WTC11 (cell line): ENCODE measurements at regions not wholly inside any gene's neighbourhood (a gene's known extent, or its start where the extent isn't known, plus 50 kb on each side); places are given as distances from the start of the nearest gene placed in this dataset.

Experiments used
- ATAC-seq: fragments of 200-7000 bp; cut with Tn5 transposase; 2 replicates; pipeline ENCODE4 v1.10.0; 2021; ENCODE audit warnings: mild to moderate bottlenecking, moderate library complexity
- CTCF ChIA-PET: fragments of 300-600 bp; sonication (Branson Sonifier 250); formaldehyde crosslinking; loops from one replicate; lab custom pipeline; 2021; ENCODE audit warnings: antibody characterized with exemption; lab: Charles Lee
- POLR2A ChIA-PET: fragments of 350-600 bp; sonication (Branson Sonifier 250); formaldehyde crosslinking; loops from one replicate; lab custom pipeline; 2021; ENCODE audit warnings: antibody characterized with exemption; lab: Charles Lee
- DNase-seq: peaks from one replicate; pipeline ENCODE4 v3.0.0; 2021; ENCODE audit warnings: low spot score
- H3K27ac Mint-ChIP-seq: 2 replicates; pipeline ENCODE4 v1.8.0; 2021; ENCODE audit warnings: mixed read lengths
- H3K27me3 Mint-ChIP-seq: 2 replicates; pipeline ENCODE4 v1.8.0; 2021; ENCODE audit warnings: low read depth, mild to moderate bottlenecking, moderate library complexity, mixed read lengths
- H3K36me3 Mint-ChIP-seq: 2 replicates; pipeline ENCODE4 v1.8.0; 2021; ENCODE audit warnings: mixed read lengths
- H3K4me1 Mint-ChIP-seq: 2 replicates; pipeline ENCODE4 v1.8.0; 2022; ENCODE audit warnings: mixed read lengths
- H3K4me3 Mint-ChIP-seq: 2 replicates; pipeline ENCODE4 v1.8.0; 2021; ENCODE audit warnings: mild to moderate bottlenecking, moderate library complexity, mixed read lengths
- H3K9me3 Mint-ChIP-seq: 2 replicates; pipeline ENCODE4 v1.8.0; 2021; ENCODE audit warnings: mixed read lengths
- AR ChIP-seq: fragments of 250-450 bp; sonication (Bioruptor Pico); IDR thresholded peaks from 2 replicates; pipeline ENCODE4 v1.9.0; 2021; ENCODE audit warnings: mild to moderate bottlenecking
- CREB1 ChIP-seq: sonication (generic); formaldehyde crosslinking; IDR thresholded peaks from 2 replicates; pipeline ENCODE4 v1.8.0; 2023; ENCODE audit warnings: mild to moderate bottlenecking, missing genetic modification reagents
- E2F1 ChIP-seq: sonication (generic); formaldehyde crosslinking; IDR thresholded peaks from 2 replicates; pipeline ENCODE4 v1.8.0; 2022; ENCODE audit warnings: mild to moderate bottlenecking, missing genetic modification reagents
- ELF4 ChIP-seq: sonication (generic); formaldehyde crosslinking; IDR thresholded peaks from 2 replicates; pipeline ENCODE4 v1.8.1; 2022; ENCODE audit warnings: low read depth, mild to moderate bottlenecking, moderate library complexity, missing genetic modification reagents
- FOXJ3 ChIP-seq: sonication (generic); formaldehyde crosslinking; IDR thresholded peaks from 2 replicates; pipeline ENCODE4 v1.9.0; 2021; ENCODE audit warnings: missing genetic modification reagents, mild to moderate bottlenecking, borderline replicate concordance
- FOXP1 ChIP-seq: sonication (generic); formaldehyde crosslinking; IDR thresholded peaks from 2 replicates; pipeline ENCODE4 v1.8.0; 2022; ENCODE audit warnings: missing genetic modification reagents, mild to moderate bottlenecking, moderate library complexity, borderline replicate concordance
- JAZF1 ChIP-seq: fragments of 250-450 bp; sonication (Bioruptor Pico); IDR thresholded peaks from 2 replicates; pipeline ENCODE4 v1.9.0; 2021; ENCODE audit warnings: moderate library complexity, mild to moderate bottlenecking, inconsistent platforms
- NR2C2 ChIP-seq: sonication (generic); formaldehyde crosslinking; IDR thresholded peaks from 2 replicates; pipeline ENCODE4 v1.8.0; 2022; ENCODE audit warnings: mild to moderate bottlenecking, missing genetic modification reagents
- NR3C1 ChIP-seq: sonication (generic); formaldehyde crosslinking; conservative IDR thresholded peaks from 2 replicates; pipeline ENCODE4 v1.8.1; 2023; ENCODE audit warnings: low read depth, mild to moderate bottlenecking, missing genetic modification reagents
- PRRX2 ChIP-seq: fragments of 250-450 bp; sonication (Bioruptor Pico); IDR thresholded peaks from 2 replicates; pipeline ENCODE4 v1.8.0; 2021; ENCODE audit warnings: mild to moderate bottlenecking
- SMAD3 ChIP-seq: sonication (generic); formaldehyde crosslinking; IDR thresholded peaks from 2 replicates; pipeline ENCODE4 v1.8.0; 2022; ENCODE audit warnings: missing genetic modification reagents, mild to moderate bottlenecking, borderline replicate concordance
- SMAD4 ChIP-seq: sonication (generic); formaldehyde crosslinking; IDR thresholded peaks from 2 replicates; pipeline ENCODE4 v1.8.0; 2022; ENCODE audit warnings: mild to moderate bottlenecking, missing genetic modification reagents
- SP1 ChIP-seq: sonication (generic); formaldehyde crosslinking; conservative IDR thresholded peaks from 2 replicates; pipeline ENCODE4 v1.8.1; 2022; ENCODE audit warnings: missing genetic modification reagents
- ZBTB43 ChIP-seq: sonication (generic); formaldehyde crosslinking; IDR thresholded peaks from 2 replicates; pipeline ENCODE4 v1.8.1; 2023; ENCODE audit warnings: mild to moderate bottlenecking, missing genetic modification reagents
- TF ChIP-seq, protein P1 (sequence below): fragments of 250-450 bp; sonication (Bioruptor Pico); conservative IDR thresholded peaks from 2 replicates; pipeline ENCODE4 v1.9.0; 2021; ENCODE audit warnings: mild to moderate bottlenecking
- TF ChIP-seq, protein P2 (sequence below): sonication (generic); formaldehyde crosslinking; IDR thresholded peaks from 2 replicates; pipeline ENCODE4 v1.8.0; 2023; ENCODE audit warnings: missing genetic modification reagents, mild to moderate bottlenecking, borderline replicate concordance
- TF ChIP-seq, protein P3 (sequence below): fragments of 200-600 bp; IDR thresholded peaks from 2 replicates; pipeline ENCODE4 v1.8.0; 2022; ENCODE audit warnings: antibody characterized with exemption
- TF ChIP-seq, protein P4 (sequence below): sonication (generic); formaldehyde crosslinking; IDR thresholded peaks from 2 replicates; pipeline ENCODE4 v1.8.1; 2022; ENCODE audit warnings: missing genetic modification reagents, borderline replicate concordance

DNA sequence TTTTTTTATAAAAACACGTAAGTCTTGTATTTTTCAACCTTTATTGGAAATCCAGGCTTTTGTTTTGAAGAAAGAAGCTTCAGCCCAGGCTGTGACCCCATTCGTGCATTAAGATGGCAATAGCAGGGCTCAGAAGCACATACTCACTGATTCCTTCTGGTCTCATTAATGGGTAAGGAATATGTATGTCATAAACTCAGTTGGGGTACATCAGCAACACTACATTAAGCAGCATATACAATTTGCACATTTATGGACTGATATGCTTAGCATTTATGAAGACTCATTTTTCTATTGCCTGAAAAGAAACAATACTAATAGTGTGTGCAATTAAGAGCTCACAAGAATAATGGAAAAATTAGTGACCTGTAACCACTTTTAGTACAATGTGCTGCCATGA lies 945.4 kb upstream of the PRMT6 start (continued):
- TF ChIP-seq, protein P1, sequence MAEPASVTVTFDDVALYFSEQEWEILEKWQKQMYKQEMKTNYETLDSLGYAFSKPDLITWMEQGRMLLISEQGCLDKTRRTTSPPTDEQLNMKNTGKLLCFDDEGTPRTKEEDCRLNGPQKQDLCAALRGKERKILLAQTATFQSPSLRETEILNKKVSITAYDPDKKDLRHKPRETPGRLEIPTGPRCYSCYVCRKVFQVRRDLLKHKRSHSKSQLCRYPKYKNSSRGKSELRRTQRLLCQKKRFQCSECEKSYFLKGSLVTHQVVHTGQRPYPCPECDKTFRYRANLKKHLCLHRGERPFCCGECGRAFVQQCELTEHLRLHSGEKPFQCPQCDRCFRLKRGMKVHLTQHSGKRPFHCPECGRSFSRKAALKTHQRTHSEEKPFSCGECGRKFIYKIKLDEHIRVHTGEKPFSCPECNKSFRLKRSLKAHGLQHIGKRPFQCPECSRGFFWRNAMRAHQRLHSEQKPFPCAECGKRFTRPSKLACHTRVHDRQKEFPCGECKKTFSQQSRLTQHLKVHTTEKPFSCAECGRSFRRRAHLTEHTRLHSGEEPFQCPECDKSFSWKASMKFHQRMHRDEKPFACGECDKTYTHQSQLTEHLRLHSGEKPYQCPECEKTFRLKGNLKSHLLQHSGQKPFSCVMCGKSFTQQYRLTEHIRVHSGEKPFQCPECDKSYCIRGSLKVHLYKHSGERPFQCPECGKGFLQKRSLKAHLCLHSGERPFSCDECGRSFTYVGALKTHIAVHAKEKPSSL: no peak
- TF ChIP-seq ELF4 (CRISPR knock-in tag) (no peak), CREB1 (CRISPR knock-in tag) (no peak), FOXP1 (CRISPR knock-in tag) (no peak), AR (CRISPR knock-in tag) (no peak), NR2C2 (CRISPR knock-in tag) (no peak), SP1 (CRISPR knock-in tag) (no peak), SMAD4 (no peak)
- TF ChIP-seq, protein P2, sequence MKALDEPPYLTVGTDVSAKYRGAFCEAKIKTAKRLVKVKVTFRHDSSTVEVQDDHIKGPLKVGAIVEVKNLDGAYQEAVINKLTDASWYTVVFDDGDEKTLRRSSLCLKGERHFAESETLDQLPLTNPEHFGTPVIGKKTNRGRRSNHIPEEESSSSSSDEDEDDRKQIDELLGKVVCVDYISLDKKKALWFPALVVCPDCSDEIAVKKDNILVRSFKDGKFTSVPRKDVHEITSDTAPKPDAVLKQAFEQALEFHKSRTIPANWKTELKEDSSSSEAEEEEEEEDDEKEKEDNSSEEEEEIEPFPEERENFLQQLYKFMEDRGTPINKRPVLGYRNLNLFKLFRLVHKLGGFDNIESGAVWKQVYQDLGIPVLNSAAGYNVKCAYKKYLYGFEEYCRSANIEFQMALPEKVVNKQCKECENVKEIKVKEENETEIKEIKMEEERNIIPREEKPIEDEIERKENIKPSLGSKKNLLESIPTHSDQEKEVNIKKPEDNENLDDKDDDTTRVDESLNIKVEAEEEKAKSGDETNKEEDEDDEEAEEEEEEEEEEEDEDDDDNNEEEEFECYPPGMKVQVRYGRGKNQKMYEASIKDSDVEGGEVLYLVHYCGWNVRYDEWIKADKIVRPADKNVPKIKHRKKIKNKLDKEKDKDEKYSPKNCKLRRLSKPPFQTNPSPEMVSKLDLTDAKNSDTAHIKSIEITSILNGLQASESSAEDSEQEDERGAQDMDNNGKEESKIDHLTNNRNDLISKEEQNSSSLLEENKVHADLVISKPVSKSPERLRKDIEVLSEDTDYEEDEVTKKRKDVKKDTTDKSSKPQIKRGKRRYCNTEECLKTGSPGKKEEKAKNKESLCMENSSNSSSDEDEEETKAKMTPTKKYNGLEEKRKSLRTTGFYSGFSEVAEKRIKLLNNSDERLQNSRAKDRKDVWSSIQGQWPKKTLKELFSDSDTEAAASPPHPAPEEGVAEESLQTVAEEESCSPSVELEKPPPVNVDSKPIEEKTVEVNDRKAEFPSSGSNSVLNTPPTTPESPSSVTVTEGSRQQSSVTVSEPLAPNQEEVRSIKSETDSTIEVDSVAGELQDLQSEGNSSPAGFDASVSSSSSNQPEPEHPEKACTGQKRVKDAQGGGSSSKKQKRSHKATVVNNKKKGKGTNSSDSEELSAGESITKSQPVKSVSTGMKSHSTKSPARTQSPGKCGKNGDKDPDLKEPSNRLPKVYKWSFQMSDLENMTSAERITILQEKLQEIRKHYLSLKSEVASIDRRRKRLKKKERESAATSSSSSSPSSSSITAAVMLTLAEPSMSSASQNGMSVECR (CRISPR knock-in tag): no peak
- TF ChIP-seq, protein P3, sequence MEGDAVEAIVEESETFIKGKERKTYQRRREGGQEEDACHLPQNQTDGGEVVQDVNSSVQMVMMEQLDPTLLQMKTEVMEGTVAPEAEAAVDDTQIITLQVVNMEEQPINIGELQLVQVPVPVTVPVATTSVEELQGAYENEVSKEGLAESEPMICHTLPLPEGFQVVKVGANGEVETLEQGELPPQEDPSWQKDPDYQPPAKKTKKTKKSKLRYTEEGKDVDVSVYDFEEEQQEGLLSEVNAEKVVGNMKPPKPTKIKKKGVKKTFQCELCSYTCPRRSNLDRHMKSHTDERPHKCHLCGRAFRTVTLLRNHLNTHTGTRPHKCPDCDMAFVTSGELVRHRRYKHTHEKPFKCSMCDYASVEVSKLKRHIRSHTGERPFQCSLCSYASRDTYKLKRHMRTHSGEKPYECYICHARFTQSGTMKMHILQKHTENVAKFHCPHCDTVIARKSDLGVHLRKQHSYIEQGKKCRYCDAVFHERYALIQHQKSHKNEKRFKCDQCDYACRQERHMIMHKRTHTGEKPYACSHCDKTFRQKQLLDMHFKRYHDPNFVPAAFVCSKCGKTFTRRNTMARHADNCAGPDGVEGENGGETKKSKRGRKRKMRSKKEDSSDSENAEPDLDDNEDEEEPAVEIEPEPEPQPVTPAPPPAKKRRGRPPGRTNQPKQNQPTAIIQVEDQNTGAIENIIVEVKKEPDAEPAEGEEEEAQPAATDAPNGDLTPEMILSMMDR: no peak
- TF ChIP-seq, all 79 proteins: peak for 0

GRCh38 chr1:106113851-106114250 lies 942.6 kb upstream of the PRMT6 start:
- Mint-ChIP-seq H3K27ac (no peak overlapping the region), H3K4me3 (no peak overlapping the region), H3K36me3 (peaks cover 10% of the 10 kb centered on the region), H3K27me3 (no peaks in the 10 kb centered on the region), H3K9me3 (peaks cover 30% of the 10 kb centered on the region), H3K4me1 (peaks cover 9% of the 10 kb centered on the region)
- POLR2A ChIA-PET: no interaction called here
- CTCF ChIA-PET: no interaction called here
- ATAC-seq: no peak
- DNase-seq: no peak
- no peak for TF ChIP-seq PRRX2
- no peak for TF ChIP-seq NR3C1
- TF ChIP-seq FOXJ3 (CRISPR knock-in tag): no peak
- no peak for TF ChIP-seq ZBTB43 (CRISPR knock-in tag)
- no peak for TF ChIP-seq SMAD3
- no peak for TF ChIP-seq E2F1 (CRISPR knock-in tag)
- TF ChIP-seq JAZF1 (CRISPR knock-in tag): no peak
- TF ChIP-seq, protein P4, sequence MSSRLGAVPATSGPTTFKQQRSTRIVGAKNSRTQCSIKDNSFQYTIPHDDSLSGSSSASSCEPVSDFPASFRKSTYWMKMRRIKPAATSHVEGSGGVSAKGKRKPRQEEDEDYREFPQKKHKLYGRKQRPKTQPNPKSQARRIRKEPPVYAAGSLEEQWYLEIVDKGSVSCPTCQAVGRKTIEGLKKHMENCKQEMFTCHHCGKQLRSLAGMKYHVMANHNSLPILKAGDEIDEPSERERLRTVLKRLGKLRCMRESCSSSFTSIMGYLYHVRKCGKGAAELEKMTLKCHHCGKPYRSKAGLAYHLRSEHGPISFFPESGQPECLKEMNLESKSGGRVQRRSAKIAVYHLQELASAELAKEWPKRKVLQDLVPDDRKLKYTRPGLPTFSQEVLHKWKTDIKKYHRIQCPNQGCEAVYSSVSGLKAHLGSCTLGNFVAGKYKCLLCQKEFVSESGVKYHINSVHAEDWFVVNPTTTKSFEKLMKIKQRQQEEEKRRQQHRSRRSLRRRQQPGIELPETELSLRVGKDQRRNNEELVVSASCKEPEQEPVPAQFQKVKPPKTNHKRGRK (CRISPR knock-in tag): no peak
- TF ChIP-seq CREB1 (CRISPR knock-in tag): no peak
